ENCODE measurements at regions not wholly inside any gene's neighbourhood (a gene's known extent, or its start where the extent isn't known, plus 50 kb on each side); places are given as distances from the start of the nearest gene placed in this dataset.

DNA sequence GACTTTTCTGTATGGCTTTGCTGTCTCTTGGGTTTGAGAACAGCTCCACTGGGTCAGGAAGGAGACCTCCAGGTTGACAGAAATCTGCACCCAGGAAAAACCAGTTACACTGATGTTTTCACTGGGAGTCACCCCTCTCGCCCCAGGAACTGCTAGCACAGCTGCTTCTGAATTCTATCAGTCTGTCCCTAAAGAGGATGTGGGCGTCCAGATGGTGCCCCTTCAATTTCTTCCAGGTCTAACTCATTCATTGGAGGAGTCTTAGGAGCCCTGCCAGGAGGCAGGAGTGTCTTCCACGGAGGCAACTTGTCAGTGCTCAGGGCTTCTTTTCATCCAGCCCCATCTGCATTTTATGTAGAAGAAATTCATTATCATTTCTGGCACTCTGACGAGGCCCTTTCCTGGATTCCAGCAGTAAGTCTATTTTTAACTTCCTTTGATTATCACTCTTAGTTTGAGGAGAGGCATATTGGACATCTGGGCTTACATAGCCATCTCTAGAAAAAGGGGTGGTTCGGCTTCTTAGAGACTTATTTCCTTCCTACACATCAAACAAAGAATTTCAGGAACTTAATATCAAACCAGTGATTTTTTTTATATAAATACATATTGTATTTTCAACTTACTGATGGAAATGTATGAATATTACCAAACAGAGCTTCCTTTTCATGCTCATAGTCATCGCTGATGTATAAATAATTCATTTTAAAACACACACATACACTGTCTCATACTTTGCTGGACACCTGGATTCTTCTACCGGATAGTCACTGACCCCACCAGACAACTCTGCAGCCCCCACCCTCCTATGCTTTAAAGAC lies 148.8 kb downstream of the IRX2 start:
- no peak for DNase-seq

DNA sequence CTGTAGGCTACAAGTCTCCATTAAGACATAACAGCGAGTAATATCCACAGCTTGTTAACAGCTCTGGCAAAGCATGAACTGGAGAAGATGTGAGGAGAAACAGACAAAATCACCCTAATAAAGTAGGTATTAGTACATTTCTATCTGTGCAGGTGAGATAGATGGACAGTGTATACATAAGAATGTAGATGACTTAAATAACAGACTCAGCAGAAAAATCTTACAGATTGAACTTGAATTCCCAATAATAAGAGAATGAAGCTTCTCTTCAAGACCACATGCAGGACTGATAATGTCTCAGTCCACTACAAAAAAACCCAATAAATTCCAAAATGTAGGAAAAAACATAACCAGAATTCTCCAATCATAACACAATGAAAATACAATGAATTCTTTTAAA lies 153.0 kb downstream of the IRX2 start:
- no peak for DNase-seq

DNA sequence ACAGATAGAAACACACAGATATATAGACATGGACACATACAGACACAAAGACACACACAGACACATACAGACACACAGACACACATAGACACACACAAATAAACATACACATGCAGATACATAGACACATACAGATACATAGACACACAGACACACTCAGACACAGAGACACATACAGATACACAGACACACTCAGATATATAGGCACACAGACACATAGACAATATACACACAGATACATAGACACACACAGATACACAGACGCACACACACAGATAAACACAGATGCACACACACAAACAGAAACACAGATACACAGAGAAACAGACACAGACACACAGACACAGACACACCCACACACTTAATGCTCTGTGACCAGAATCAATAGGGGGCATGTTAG lies 156.8 kb downstream of the IRX2 start:
- DNase-seq: no peak

DNA sequence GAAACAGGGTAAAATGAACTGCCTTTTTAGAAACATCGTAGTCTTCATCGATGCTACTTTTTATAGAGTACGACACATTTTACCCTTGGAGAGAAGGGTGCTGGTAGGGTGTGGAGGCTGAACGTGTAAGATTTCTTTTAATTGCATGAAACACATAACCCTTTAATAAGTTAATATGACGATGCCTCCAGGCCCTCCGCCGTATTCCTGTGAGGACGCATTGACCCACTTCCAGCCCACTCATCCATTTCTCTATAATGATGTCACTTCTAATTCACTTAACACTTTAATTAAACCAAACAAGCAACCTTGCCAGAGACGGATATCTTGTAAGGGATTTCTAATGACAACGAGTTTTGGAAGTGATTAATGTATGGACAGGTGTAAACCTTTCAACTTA lies 158.7 kb downstream of the IRX2 start:
- DNase-seq: no peak

DNA sequence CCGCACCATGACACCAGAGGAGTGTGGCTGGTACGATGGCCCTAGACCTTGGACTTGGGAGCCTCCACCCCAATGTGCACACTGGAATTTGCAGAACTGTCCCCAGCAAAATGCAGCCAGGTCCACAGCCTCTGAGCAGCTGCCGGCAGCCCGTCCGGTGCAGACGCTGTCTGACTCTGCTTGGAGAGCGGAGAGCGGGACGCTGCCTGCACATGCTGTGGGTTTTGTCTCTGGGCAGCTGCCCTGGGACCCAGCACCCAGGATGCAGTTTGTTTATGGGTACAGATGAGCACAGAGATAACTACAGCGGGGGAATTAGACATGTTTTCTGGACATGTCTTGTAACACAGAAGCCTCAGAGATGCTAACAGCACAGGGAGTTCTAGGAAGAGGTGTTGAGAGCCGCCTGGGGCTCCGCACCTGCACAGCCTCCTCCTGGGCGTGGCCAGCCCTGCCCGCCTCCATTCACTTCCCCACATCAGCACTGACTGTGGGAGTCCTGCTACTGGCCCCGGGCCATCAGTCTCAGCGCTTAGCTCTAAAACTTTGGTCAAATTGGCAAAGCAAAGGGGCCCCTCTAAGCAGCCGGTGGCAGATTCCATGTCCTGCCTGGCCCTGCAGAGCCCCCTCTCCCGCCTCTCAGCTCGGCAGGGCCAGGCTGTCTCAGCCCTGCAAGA lies 159.6 kb downstream of the IRX2 start:
- DNase-seq: no peak

DNA sequence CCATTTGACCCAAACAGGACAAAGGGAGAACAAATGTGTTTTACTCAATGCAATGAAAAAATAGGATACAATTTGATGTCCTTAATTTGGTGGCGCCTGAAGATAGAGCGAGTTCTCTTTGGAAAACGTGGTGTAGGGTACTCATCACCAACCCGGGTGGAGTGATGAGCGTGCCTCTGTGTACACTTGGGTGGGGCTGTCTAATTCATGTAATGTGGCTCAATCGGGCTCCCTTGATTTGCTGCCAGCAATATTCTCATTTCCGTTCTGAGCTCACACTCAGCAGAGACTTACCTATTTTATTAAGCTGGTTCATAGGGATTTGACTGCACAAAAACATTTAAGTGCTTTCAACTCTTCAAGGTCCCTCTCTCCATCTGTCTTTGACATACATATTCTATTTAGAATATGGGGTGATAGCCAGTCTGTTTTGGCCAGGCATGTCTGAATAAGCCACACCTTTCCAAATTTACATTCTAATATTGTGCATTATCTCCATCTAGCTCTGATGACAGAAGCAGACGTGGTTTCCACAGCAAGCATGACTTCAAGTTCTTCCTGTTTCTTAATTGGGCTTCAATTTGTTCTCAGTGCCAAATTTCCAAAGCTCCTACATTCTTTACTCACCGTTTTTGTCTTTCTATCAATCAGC lies 162.5 kb downstream of the IRX2 start:
- no peak for DNase-seq

DNA sequence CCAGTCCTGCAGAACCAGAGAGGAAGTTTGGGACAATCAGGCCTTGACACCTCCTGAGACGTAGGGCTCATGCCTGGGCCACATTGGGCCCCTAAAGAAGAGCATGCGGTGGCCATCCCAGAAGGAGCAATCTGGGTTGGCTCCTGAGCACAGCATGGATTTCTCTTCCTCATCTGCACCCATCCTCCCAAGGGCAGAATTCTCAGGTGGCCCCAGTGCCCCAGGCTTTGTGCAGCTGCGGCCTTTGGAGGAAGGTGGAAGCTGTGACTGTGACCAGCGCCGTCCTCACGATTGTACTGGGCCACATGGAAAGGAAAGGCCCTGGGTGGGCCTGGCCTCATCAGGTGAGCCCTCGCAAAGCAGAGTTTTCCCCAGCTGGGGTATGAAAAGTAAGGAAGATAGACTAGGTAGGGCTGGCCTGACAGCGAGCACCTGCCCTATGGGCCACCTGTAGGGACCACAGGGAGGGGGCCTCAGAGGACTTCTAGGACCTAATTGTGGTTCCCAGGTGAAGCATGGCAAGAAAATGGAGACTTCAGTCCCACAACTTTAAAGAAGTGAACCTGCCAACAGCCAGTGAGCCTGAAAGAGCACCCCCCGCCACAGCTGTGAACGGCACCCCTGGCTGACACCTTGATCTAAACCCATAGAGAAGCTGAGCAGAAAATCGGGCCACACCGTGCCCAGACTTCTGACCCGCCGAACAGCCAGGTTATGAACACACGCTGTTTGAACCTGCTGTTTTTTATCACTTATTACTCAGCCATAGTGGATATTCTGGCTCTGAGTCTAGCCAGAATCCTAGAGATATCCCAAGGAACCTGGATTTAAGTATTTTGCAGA lies 164.1 kb downstream of the IRX2 start:
- DNase-seq: no peak

DNA sequence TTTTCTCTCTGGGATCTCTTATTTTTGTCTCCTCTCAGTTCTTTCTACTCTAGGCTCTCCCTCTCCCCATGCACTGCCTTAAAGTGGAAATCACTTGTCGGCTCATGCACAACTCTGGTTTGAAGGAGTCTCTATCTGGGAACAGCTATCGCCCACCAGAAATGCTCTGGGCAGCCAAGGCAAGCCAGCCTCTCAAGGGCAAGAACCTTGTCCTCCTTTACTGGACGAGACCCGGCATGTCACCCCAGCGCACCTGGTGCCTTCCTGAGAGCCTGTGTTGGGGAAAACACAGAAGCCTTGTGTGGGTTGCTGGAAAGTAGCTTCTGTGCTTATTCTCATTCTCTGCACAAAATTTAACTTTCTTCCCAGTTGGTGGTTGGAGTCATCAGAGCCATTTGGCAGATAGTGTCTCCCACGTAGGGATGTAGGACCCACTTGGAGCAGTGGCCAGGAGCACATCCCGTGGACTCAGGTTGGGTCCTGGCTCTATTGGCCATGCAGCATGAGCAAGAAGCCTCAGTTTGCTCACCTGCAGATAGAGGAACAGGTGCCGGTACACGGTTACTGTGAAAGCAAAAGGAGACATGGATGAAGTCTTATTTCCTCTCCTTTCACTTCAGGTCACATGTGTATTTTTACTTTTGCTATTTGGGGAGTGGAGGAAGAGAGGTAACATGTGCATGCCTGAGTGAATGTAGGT lies 165.3 kb downstream of the IRX2 start:
- DNase-seq: no peak

DNA sequence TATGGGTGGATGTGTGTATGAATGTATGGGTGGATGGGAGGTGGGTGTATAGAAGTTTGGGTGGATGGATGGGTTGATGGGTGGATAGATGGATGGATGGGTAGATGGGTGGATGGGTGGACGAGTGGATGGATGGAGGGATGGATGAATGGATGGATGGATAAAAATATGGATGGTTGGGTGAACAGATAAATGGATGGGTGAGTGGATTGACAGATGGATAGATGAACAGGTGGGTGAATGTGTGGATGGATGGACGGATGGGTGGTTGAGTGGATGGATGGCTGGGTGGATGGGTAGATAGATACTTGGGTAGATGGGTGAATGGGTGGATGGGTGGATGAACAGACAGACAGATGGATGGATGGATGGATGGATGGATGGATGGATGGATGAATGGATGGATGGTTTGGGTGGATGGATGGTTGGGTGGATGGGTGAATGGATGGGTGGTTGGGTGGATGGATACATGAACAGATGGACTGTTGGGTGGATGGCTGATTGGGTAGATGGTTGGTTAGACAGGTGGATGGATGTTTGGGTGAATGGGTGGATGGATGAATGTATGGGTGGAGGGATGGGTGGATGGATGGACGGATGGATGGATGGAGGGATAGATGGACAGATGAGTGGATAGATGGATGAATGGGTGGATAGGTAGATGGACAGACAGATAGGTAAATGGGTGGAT lies 166.8 kb downstream of the IRX2 start:
- no peak for DNase-seq

DNA sequence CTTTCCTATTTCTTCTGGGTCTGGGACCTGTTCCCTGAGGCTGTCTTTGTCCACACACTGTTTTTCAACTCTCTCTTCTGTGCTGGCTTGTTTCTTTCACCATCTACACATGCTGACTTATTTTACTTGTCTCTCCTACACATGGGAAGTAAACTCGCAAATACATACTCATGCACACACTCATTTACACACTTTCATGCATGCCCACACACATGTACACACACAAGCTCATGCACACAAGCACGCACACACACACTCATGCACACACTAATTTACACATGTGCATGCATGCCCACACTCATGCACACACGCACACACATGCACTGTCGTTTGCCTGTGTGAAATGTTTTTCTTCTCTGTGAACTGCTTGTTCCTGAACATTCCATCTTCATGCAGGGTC lies 169.0 kb downstream of the IRX2 start:
- DNase-seq: no peak

DNA sequence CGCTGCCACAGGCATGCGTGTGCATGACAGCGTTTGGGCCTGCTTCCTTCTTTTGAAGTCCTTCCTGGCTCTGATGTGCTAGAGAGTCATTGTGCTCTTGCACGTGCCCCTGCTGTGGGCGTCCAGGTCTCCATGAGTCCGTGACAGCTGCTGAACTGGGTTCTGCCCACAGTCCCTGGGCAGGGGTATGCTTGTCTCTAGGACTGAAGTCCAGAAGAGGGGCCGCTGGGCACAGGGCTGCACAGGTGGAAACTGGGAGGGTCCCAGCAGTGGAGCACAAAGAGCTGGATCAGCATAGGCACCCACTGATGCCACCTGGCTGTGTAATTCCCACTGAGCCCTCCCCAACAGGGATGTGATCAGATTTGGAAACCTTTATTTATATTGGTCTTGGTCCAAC lies 169.4 kb downstream of the IRX2 start:
- DNase-seq: no peak

DNA sequence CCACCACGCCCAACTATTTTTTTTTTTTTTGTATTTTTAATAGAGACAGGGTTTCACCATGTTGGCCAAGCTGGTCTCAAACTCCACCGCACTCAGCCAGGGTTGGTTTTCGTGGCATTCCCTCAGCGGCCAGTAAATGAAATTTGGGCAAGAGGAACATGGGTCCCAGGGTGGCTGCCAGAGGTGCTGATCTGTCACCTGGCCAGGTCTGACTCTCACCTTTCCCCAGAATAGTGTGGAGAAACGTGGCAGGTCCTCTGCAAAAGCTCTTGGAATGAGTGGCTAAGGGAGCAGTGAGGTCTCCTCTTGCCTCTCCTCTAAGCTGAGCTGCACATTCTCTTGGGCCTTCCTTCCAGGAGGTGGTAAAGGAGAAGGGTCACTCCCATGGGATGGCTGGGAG lies 170.1 kb downstream of the IRX2 start:
- DNase-seq: no peak

DNA sequence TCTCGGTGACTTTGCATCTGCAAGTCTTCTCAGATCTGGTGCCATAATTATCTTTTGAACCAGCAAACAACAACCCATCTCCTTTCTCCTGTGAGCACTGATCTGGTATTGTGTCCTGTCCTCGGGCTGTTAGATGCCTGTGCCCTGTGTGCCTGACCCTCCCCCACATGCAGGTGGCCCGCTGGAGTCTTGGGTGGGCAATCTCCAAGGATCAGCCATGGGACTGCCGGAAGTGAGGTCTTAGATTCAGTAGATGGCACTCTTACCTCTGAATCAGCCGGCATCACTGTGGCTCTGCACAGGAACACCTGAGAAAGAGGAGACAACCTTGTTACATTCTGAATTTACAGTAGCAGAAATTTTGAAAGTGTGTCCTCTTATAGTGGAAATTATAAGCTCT lies 172.4 kb downstream of the IRX2 start:
- DNase-seq: no peak

DNA sequence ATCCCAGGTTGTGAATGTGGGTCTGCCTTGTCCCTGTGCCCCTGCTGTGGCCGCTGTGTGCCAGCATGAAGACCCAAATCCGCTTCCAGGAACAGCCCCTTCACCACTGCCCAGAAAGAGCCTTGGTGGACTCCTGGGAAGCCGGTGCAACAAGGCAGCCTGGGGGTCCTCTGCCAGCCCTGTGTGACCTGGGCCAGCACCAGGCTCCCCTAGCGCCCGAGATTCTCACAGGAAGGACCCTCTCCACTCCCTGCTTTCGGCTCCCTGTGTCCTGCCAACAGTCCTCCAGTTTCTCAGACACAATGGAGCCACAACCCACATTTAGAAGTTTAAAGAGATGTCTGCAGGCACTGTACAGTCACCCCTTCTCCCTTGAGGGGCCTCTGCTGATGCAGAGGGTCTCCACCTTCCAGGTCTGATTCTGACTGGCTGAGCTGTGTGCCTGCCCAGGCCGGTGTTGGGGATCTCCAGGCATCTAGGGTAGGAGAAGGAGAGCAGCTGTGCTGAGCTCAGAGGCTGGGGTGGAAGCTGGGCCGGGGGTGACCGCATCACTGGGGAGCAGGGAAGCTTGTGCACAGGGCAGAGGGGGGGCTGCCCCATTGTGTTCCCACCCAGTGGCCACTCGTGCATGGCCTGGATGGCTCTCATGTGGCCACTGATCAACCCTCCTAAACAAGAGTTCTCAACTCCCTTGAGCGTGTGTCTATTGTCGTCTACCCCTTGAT lies 174.0 kb downstream of the IRX2 start:
- DNase-seq: no peak

DNA sequence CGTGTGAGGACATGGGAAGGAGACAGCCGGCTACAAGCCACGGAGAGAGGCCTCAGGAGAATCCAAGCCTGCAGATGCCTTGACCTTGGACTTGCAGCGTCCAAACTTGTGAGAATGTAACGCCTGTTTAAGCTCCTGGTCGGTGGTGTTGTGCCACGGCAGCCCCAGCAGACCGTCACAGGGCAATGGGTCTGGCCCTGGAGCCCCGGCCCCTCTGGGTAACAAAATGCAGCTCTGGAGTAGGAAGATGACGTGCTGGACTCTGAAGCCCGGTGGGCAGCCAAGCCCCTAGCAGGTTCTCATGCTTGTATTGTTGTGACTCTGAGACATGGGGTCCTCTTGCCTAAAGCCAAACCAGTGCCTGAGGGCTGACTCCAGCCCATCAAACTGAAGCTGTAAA lies 174.7 kb downstream of the IRX2 start:
- no peak for DNase-seq

DNA sequence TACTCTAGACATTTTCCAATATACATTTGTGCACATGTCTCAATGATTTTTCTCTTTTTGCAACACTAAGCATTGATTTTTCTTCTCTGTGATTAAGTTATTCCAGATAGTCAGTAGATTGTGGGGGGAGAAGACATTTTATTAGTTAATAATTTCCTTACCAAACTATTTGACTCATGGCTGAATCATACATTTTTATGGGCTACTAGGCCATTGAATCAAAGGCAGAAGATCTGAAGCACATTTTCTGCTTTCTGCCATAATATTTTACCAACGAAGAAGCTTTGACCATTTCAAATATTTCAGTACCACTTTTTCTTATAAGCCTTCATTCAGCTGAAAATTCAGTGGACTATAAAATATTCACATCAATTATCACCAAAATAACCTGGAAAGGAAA lies 175.6 kb downstream of the IRX2 start:
- no peak for DNase-seq

DNA sequence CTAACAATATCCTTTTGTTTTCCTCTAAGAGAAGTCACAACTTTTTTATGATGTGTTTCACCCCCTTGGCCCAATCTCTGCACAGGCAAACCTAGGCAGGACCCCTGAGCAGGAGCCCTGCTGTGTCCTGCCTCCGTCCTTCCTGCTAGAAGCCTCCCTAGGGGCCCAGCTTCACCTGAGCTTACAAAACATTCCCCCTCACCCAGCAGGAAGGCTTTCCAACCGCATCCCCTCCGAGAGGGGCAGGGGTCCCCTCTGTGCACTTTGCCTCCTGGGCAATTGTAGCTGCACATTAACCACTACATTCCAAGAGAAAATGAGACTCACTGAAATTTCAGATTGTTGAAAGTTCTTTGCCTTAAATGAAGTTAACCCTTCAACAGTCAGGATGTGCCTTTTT lies 176.2 kb downstream of the IRX2 start:
- DNase-seq: no peak

DNA sequence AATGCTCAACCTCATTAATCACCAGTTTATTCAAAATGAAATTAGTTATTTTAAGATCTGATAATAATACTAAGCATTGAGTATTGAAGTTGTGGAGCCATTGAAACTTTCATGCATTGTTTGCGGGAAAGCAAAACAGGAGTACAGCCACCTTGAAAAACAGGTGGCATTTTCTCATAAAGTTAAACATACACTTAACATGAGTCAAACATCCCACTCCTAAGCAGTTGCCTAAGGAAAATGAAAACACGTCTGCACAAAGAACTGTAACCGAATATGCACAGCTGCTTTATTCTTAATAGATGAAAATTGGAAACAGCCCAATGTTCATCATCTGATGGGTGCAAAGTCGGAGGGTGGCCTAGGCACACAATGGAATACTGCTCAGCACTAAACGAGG lies 177.3 kb downstream of the IRX2 start:
- DNase-seq: no peak

DNA sequence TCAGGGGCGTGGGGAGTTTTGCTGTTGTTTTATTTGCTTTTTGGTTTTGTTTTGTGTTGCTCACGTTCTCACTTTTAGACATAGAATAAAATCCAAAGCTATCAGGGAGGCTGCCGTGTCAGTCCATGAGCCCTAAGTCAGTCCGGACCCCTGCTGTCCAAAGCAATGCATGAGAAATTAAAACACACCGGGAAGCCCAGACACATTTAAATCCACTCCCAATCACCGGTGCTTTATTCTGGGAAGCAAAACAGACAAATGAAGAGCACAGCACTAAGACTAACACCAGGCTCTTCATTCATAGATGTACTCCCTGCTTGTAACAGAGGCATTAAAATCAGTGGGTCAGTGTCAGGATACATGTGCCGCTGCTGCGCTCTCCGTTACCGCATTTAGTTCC lies 180.9 kb downstream of the IRX2 start:
- no peak for DNase-seq

DNA sequence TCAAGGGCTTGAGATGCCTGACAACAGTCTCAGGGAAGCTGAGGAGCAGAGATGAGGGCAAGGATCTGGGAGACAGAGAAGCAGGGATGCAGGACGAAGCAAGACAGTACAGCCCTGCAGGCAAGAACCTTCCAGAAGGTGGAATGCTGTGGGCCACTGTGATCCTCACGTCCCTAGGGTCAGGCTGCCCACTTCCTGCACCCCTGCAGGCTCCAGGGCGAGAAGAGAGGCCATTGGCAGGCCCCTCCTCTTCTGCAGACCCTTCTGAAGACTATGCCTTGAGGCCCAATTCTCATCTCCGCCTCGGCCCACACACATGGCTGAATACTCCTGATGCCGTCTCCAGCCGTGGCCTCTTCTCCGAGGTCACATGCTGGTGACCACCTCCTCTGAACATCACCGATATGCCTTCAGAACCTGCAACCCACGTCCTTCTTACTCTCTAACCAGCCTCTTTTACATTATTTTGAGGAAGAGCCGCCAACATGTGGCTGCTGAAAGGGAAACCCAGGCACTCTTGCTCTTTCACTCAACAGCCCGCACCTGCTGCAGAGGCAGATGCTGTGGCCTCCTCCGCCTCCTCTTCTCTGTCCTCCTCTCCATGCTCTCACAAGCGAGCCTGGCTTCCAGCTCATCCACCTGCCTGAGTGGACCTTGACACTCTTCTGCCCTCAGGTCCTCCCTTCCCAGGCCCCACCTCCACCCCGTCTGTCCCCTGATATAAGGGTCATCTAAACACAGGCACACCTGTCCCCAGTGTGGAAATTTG lies 181.5 kb downstream of the IRX2 start:
- no peak for DNase-seq

All from CD4-positive, alpha-beta T cell treated with Interleukin-17A for 4 hours (primary cell).